MM.1S (cell line): ENCODE measurements at regions not wholly inside any gene's neighbourhood (a gene's known extent, or its start where the extent isn't known, plus 50 kb on each side); places are given as distances from the start of the nearest gene placed in this dataset.

Experiments used
- DNase-seq: peaks from one replicate; pipeline ENCODE4 v3.0.0-alpha.2; 2015
- H2AFZ ChIP-seq: fragments of 300-600 bp; sonication (generic); 2 replicates; pipeline ENCODE4 v1.6.0; 2016; ENCODE audit warnings: antibody characterized with exemption, low read length
- H3F3A ChIP-seq: fragments of 300-600 bp; sonication (generic); 2 replicates; pipeline ENCODE4 v1.6.1; 2016; ENCODE audit warnings: mild to moderate bottlenecking, antibody characterized with exemption, low read length, moderate library complexity, mixed read lengths; ENCODE audit not compliant: insufficient read depth
- H3K27ac ChIP-seq: fragments of 300-600 bp; sonication (generic); 2 replicates; pipeline ENCODE4 v1.5.1; 2016; ENCODE audit warnings: mild to moderate bottlenecking, low read length
- H3K27me3 ChIP-seq: fragments of 300-600 bp; sonication (generic); replicated peaks from 2 replicates; pipeline ENCODE4 v1.6.0; 2016; ENCODE audit warnings: low read length; ENCODE audit not compliant: insufficient read depth
- H3K36me3 ChIP-seq: fragments of 300-600 bp; sonication (generic); replicated peaks from 2 replicates; pipeline ENCODE4 v1.6.1; 2016; ENCODE audit warnings: mild to moderate bottlenecking, low read length, mixed read lengths; ENCODE audit not compliant: insufficient read depth
- H3K4me1 ChIP-seq: fragments of 300-600 bp; sonication (generic); 2 replicates; pipeline ENCODE4 v1.6.1; 2016; ENCODE audit warnings: low read length, mixed read lengths
- H3K4me2 ChIP-seq: fragments of 300-600 bp; sonication (generic); 2 replicates; pipeline ENCODE4 v1.6.0; 2016; ENCODE audit warnings: low read depth, low read length
- H3K4me3 ChIP-seq: fragments of 300-600 bp; sonication (generic); 2 replicates; pipeline ENCODE4 v1.5.1; 2016; ENCODE audit warnings: low read length, mixed read lengths
- H3K79me2 ChIP-seq: fragments of 300-600 bp; sonication (generic); 2 replicates; pipeline ENCODE4 v1.6.1; 2016; ENCODE audit warnings: mixed run types, low read length, mixed read lengths
- H3K9ac ChIP-seq: fragments of 300-600 bp; sonication (generic); 2 replicates; pipeline ENCODE4 v1.6.1; 2016; ENCODE audit warnings: low read length, mixed read lengths
- H3K9me2 ChIP-seq: fragments of 300-600 bp; sonication (generic); replicated peaks from 2 replicates; pipeline ENCODE4 v1.6.1; 2016; ENCODE audit warnings: mild to moderate bottlenecking, low read length, mixed read lengths; ENCODE audit not compliant: insufficient read depth
- H3K9me3 ChIP-seq: fragments of 300-600 bp; sonication (generic); replicated peaks from 2 replicates; pipeline ENCODE4 v1.6.1; 2016; ENCODE audit warnings: mild to moderate bottlenecking, low read length, mixed read lengths; ENCODE audit not compliant: insufficient read depth
- H4K20me1 ChIP-seq: fragments of 300-600 bp; sonication (generic); 2 replicates; pipeline ENCODE4 v1.6.1; 2016; ENCODE audit warnings: mild to moderate bottlenecking, low read length, moderate library complexity, mixed read lengths; ENCODE audit not compliant: insufficient read depth
- CTCF ChIP-seq: fragments of 300-600 bp; sonication (generic); IDR thresholded peaks from 2 replicates; pipeline ENCODE4 v1.5.1; 2016; ENCODE audit warnings: antibody characterized with exemption, low read length, mixed read lengths
- EZH2 ChIP-seq: fragments of 300-600 bp; sonication (generic); optimal IDR thresholded peaks from 2 replicates; pipeline ENCODE3; 2017; ENCODE audit warnings: low read depth, mild to moderate bottlenecking, antibody characterized with exemption, low read length, mixed read lengths
- EZH2phosphoT487 ChIP-seq: fragments of 300-600 bp; sonication (generic); IDR thresholded peaks from 2 replicates; pipeline ENCODE4 v1.6.1; 2018; ENCODE audit warnings: antibody characterized with exemption, low read length

DNA sequence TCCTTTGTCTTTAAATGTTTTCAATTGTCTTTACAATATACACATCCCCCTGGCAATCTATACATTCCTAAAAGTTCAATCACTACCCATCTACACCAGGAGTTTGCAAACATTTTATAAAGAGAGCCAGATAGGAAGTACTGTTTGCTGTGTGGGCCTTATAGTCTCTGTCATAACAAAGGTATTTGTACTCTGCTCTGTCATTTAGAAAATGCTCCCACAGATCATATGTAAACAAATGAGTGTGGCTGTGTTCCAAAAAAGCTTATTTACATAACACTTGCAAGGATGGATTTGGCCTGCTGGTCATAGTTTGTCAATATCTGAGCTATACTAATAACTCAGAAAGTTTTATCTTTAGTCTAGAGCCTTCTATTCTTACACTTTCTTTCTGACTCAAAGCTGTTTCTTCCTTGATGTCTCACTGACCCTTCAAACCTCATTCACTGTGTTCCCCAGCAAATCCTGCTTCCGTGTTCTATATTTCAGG lies 511.9 kb downstream of the GBE1 start:
- TF ChIP-seq EZH2 (no peak), EZH2phosphoT487 (no peak), CTCF (no peak)
- Histone ChIP-seq H3K27me3 (no peaks in the 10 kb centered on the region), H3K9ac (no peak overlapping the region), H3F3A (no peaks in the 10 kb centered on the region), H3K4me1 (no peaks in the 10 kb centered on the region), H3K4me2 (no peak overlapping the region), H3K9me2 (no peaks in the 10 kb centered on the region), H3K27ac (no peak overlapping the region), H2AFZ (no peak overlapping the region), H3K36me3 (no peaks in the 10 kb centered on the region), H4K20me1 (no peaks in the 10 kb centered on the region), H3K9me3 (no peaks in the 10 kb centered on the region), H3K79me2 (no peaks in the 10 kb centered on the region), H3K4me3 (no peak overlapping the region)
- no peak for DNase-seq

DNA sequence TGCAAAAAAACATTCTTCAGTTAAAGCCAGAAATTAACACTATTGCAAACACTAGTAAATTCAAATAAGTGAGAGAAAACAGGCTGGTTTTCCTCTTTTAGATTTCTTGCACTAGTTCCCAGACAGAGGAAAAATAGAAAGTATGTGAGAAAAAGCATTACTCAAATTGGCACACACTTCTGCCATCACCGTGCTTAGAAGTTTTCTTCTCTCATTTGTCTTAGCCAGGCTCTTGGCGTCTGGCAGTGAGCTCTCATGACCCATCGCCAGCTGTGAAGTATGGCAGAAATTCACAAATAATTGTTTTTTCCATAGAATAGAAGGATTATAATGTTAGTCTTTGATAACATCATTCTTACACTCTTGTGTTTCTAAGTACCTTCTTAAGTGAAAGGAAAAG lies 515.9 kb downstream of the GBE1 start:
- Histone ChIP-seq H4K20me1 (no peaks in the 10 kb centered on the region), H3K36me3 (no peaks in the 10 kb centered on the region), H3K27me3 (no peaks in the 10 kb centered on the region), H3K4me3 (no peak overlapping the region), H3F3A (no peaks in the 10 kb centered on the region), H3K4me1 (no peaks in the 10 kb centered on the region), H3K79me2 (no peaks in the 10 kb centered on the region), H2AFZ (no peak overlapping the region), H3K9me2 (no peaks in the 10 kb centered on the region), H3K27ac (no peak overlapping the region), H3K4me2 (no peak overlapping the region), H3K9ac (no peak overlapping the region), H3K9me3 (no peaks in the 10 kb centered on the region)
- TF ChIP-seq CTCF (no peak), EZH2phosphoT487 (no peak), EZH2 (no peak)
- DNase-seq: no peak

GRCh38 chr3:81245043-81245442 lies 516.4 kb downstream of the GBE1 start:
- no peak overlapping the region for H3K4me2 ChIP-seq
- no peaks in the 10 kb centered on the region for H3K27me3 ChIP-seq
- no peaks in the 10 kb centered on the region for H4K20me1 ChIP-seq
- H3K4me1 ChIP-seq: no peaks in the 10 kb centered on the region
- H3F3A ChIP-seq: no peaks in the 10 kb centered on the region
- no peaks in the 10 kb centered on the region for H3K36me3 ChIP-seq
- no peak for DNase-seq
- H2AFZ ChIP-seq: no peak overlapping the region
- TF ChIP-seq EZH2phosphoT487 (no peak), EZH2 (no peak), CTCF (no peak)
- H3K79me2 ChIP-seq: no peaks in the 10 kb centered on the region
- H3K9me2 ChIP-seq: no peaks in the 10 kb centered on the region
- no peak overlapping the region for H3K27ac ChIP-seq
- H3K9me3 ChIP-seq: no peaks in the 10 kb centered on the region
- no peak overlapping the region for H3K4me3 ChIP-seq
- H3K9ac ChIP-seq: no peak overlapping the region
